Amniotic stem cell (primary cell): ENCODE measurements at regions not wholly inside any gene's neighbourhood (a gene's known extent, or its start where the extent isn't known, plus 50 kb on each side); places are given as distances from the start of the nearest gene placed in this dataset.

Source experiments
- DNase-seq: peaks from one replicate; lab custom pipeline; 2025; lab: John Stamatoyannopoulos, UW

- DNase-seq, result no peak
Measured at GRCh38 chr15:39209548-39210211, 371.2 kb upstream of the THBS1 start.

- no peak for DNase-seq
Measured at GRCh38 chr15:39211108-39211979, 369.5 kb upstream of the THBS1 start.

- DNase-seq, result peak; percentile 76
Measured at GRCh38 chr15:39213385-39213840, 367.5 kb upstream of the THBS1 start.

- DNase-seq, result no peak
Measured at GRCh38 chr15:39215015-39215414, 365.9 kb upstream of the THBS1 start.

- DNase-seq, result no peak
Measured at GRCh38 chr15:39216816-39217215, 364.1 kb upstream of the THBS1 start.

- no peak for DNase-seq
Measured at GRCh38 chr15:39219608-39220007, 361.3 kb upstream of the THBS1 start.

- no peak for DNase-seq
Measured at GRCh38 chr15:39226169-39226937, 354.5 kb upstream of the THBS1 start.

GRCh38 chr15:39227001-39227400 is 353.9 kb upstream of the THBS1 start:
- no peak for DNase-seq

- DNase-seq, result no peak
Measured at GRCh38 chr15:39228889-39229288, 352.0 kb upstream of the THBS1 start.

- DNase-seq, result no peak
Measured at GRCh38 chr15:39230205-39230907, 350.5 kb upstream of the THBS1 start.

GRCh38 chr15:39230908-39231285 is 350.0 kb upstream of the THBS1 start:
- DNase-seq, result no peak

- DNase-seq, result no peak
Measured at GRCh38 chr15:39232512-39232911, 348.4 kb upstream of the THBS1 start.

GRCh38 chr15:39235084-39235795 is 345.6 kb upstream of the THBS1 start:
- no peak for DNase-seq

- DNase-seq, result no peak
Measured at GRCh38 chr15:39236375-39236774, 344.5 kb upstream of the THBS1 start.

- no peak for DNase-seq
Measured at GRCh38 chr15:39238443-39238842, 342.4 kb upstream of the THBS1 start.

GRCh38 chr15:39239562-39239961 is 341.3 kb upstream of the THBS1 start:
- no peak for DNase-seq

- no peak for DNase-seq
Measured at GRCh38 chr15:39242345-39242744, 338.5 kb upstream of the THBS1 start.

- no peak for DNase-seq
Measured at GRCh38 chr15:39243396-39243795, 337.5 kb upstream of the THBS1 start.

GRCh38 chr15:39244776-39245175 is 336.1 kb upstream of the THBS1 start:
- no peak for DNase-seq

GRCh38 chr15:39246523-39246922 is 334.4 kb upstream of the THBS1 start:
- DNase-seq, result no peak

- DNase-seq, result no peak
Measured at GRCh38 chr15:39247574-39247973, 333.3 kb upstream of the THBS1 start.
